Mesendoderm (in vitro differentiated cells): ENCODE measurements at regions not wholly inside any gene's neighbourhood (a gene's known extent, or its start where the extent isn't known, plus 50 kb on each side); places are given as distances from the start of the nearest gene placed in this dataset.

Experiments used
- DNase-seq: peaks from one replicate; pipeline ENCODE4 v3.0.0; 2013
- H2AK5ac ChIP-seq: 2 replicates; pipeline ENCODE4 v1.6.1; 2013; ENCODE audit warnings: low read length, inconsistent platforms
- H2BK120ac ChIP-seq: 2 replicates; pipeline ENCODE4 v1.6.1; 2013; ENCODE audit warnings: low read depth, mild to moderate bottlenecking, low read length, moderate library complexity, mixed read lengths
- H2BK15ac ChIP-seq: replicated peaks from 2 replicates; pipeline ENCODE4 v1.6.1; 2013; ENCODE audit warnings: low read depth, mild to moderate bottlenecking, moderate library complexity
- H2BK5ac ChIP-seq: 2 replicates; pipeline ENCODE4 v1.6.1; 2013; ENCODE audit warnings: low read length, inconsistent platforms
- H3K18ac ChIP-seq: 2 replicates; pipeline ENCODE4 v1.6.1; 2013; ENCODE audit warnings: mild to moderate bottlenecking, low read length, mixed read lengths
- H3K23ac ChIP-seq: one replicate; pipeline ENCODE4 v1.6.1; 2013; ENCODE audit warnings: low read length
- H3K27ac ChIP-seq: 2 replicates; pipeline ENCODE4 v1.5.1; 2013; ENCODE audit warnings: low read depth, mild to moderate bottlenecking, inconsistent platforms, low read length, moderate library complexity
- H3K27me3 ChIP-seq: 2 replicates; pipeline ENCODE4 v1.6.1; 2013; ENCODE audit warnings: low read length, control low read depth, mild to moderate bottlenecking, inconsistent platforms; ENCODE audit not compliant: insufficient read depth, poor library complexity
- H3K36me3 ChIP-seq: 2 replicates; pipeline ENCODE4 v1.6.1; 2013; ENCODE audit warnings: low read length, inconsistent platforms; ENCODE audit not compliant: control insufficient read depth, insufficient read depth
- H3K4ac ChIP-seq: one replicate; pipeline ENCODE4 v1.6.1; 2013; ENCODE audit warnings: low read depth, mild to moderate bottlenecking, low read length, moderate library complexity
- H3K4me1 ChIP-seq: 2 replicates; pipeline ENCODE4 v1.6.1; 2013; ENCODE audit warnings: low read depth, low read length, inconsistent platforms; ENCODE audit not compliant: control insufficient read depth
- H3K4me2 ChIP-seq: 2 replicates; pipeline ENCODE4 v1.6.1; 2013; ENCODE audit warnings: low read length
- H3K4me3 ChIP-seq: 2 replicates; pipeline ENCODE4 v1.5.1; 2013; ENCODE audit warnings: mild to moderate bottlenecking, low read length
- H3K56ac ChIP-seq: one replicate; pipeline ENCODE4 v1.6.1; 2013; ENCODE audit warnings: low read length
- H3K79me1 ChIP-seq: 2 replicates; pipeline ENCODE4 v1.6.1; 2013; ENCODE audit warnings: low read length, inconsistent platforms
- H3K79me2 ChIP-seq: 2 replicates; pipeline ENCODE4 v1.6.1; 2013; ENCODE audit warnings: mild to moderate bottlenecking, low read length; ENCODE audit not compliant: control insufficient read depth, insufficient read depth
- H3K9ac ChIP-seq: 2 replicates; pipeline ENCODE4 v1.6.1; 2013; ENCODE audit warnings: low read length, inconsistent platforms
- H4K5ac ChIP-seq: one replicate; pipeline ENCODE4 v1.6.1; 2013; ENCODE audit warnings: low read length
- H4K8ac ChIP-seq: one replicate; pipeline ENCODE4 v1.6.1; 2013; ENCODE audit warnings: low read depth, mild to moderate bottlenecking, control low read depth, low read length, moderate library complexity
- WGBS: extraction: QIAGEN DNeasy Blood & Tissue Kit; methylation state at CpG from one replicate; pipeline ENCODE4 v1.1.7; 2013; ENCODE audit warnings: low lambda C conversion rate, missing lambda C conversion rate; ENCODE audit not compliant: insufficient coverage; ENCODE audit errors: extremely low coverage; 5-methylcytosine and 5-hydroxymethylcytosine counted together

- Histone ChIP-seq H3K4me2 (no peak overlapping the region), H3K4me1 (peaks cover 12% of the 10 kb centered on the region), H3K23ac (no peak overlapping the region), H2BK120ac (no peak overlapping the region), H2BK5ac (no peak overlapping the region), H3K4me3 (no peak overlapping the region), H3K79me1 (no peaks in the 10 kb centered on the region), H3K27ac (no peak overlapping the region), H3K36me3 (no peaks in the 10 kb centered on the region), H3K4ac (no peak overlapping the region), H3K18ac (no peak overlapping the region), H2AK5ac (no peak overlapping the region), H4K8ac (no peak overlapping the region), H3K56ac (no peak overlapping the region), H3K9ac (no peak overlapping the region), H3K27me3 (no peaks in the 10 kb centered on the region), H3K79me2 (no peaks in the 10 kb centered on the region), H2BK15ac (no peak overlapping the region), H4K5ac (no peak overlapping the region)
- no CpG with 5 or more reads among the region's 11 CpGs for WGBS
- DNase-seq: peak; percentile 89
Observed at GRCh38 chr18:57087644-57088376, 59.1 kb upstream of the BOD1L2 start.

- no peaks in the 10 kb centered on the region for H3K79me2 ChIP-seq
- H2BK15ac ChIP-seq: no peak overlapping the region
- H3K4me1 ChIP-seq: peaks cover 12% of the 10 kb centered on the region
- H3K18ac ChIP-seq: no peak overlapping the region
- no peak overlapping the region for H3K9ac ChIP-seq
- DNase-seq: no peak
- no peak overlapping the region for H4K8ac ChIP-seq
- H3K27me3 ChIP-seq: no peaks in the 10 kb centered on the region
- no CpG with 5 or more reads among the region's 5 CpGs for WGBS
- no peak overlapping the region for H3K4me2 ChIP-seq
- H2BK5ac ChIP-seq: no peak overlapping the region
- no peak overlapping the region for H4K5ac ChIP-seq
- H3K4ac ChIP-seq: no peak overlapping the region
- no peak overlapping the region for H2AK5ac ChIP-seq
- no peak overlapping the region for H3K4me3 ChIP-seq
- no peak overlapping the region for H3K56ac ChIP-seq
- no peak overlapping the region for H2BK120ac ChIP-seq
- H3K27ac ChIP-seq: no peak overlapping the region
- H3K79me1 ChIP-seq: no peaks in the 10 kb centered on the region
- H3K23ac ChIP-seq: no peak overlapping the region
- H3K36me3 ChIP-seq: no peaks in the 10 kb centered on the region
Observed at GRCh38 chr18:57088883-57089282, 58.0 kb upstream of the BOD1L2 start.

- H3K4ac ChIP-seq: no peak overlapping the region
- H4K8ac ChIP-seq: no peak overlapping the region
- no peak overlapping the region for H2AK5ac ChIP-seq
- H3K4me3 ChIP-seq: no peak overlapping the region
- no CpG with 5 or more reads among the region's 6 CpGs for WGBS
- H2BK120ac ChIP-seq: no peak overlapping the region
- DNase-seq: no peak
- H3K9ac ChIP-seq: no peak overlapping the region
- no peak overlapping the region for H3K27ac ChIP-seq
- H3K27me3 ChIP-seq: no peaks in the 10 kb centered on the region
- no peak overlapping the region for H3K56ac ChIP-seq
- no peak overlapping the region for H4K5ac ChIP-seq
- no peak overlapping the region for H2BK15ac ChIP-seq
- H3K4me1 ChIP-seq: peaks cover 6% of the 10 kb centered on the region
- no peak overlapping the region for H3K23ac ChIP-seq
- no peaks in the 10 kb centered on the region for H3K79me1 ChIP-seq
- no peaks in the 10 kb centered on the region for H3K79me2 ChIP-seq
- no peaks in the 10 kb centered on the region for H3K36me3 ChIP-seq
- no peak overlapping the region for H3K4me2 ChIP-seq
- H3K18ac ChIP-seq: no peak overlapping the region
- H2BK5ac ChIP-seq: no peak overlapping the region
Observed at GRCh38 chr18:57089702-57090101, 57.2 kb upstream of the BOD1L2 start.

GRCh38 chr18:57091231-57091630 lies 55.7 kb upstream of the BOD1L2 start:
- H3K4me1 ChIP-seq: no peaks in the 10 kb centered on the region
- H3K27me3 ChIP-seq: no peaks in the 10 kb centered on the region
- H3K79me2 ChIP-seq: no peaks in the 10 kb centered on the region
- no peak overlapping the region for H3K4me2 ChIP-seq
- no peak overlapping the region for H2BK5ac ChIP-seq
- H3K4ac ChIP-seq: no peak overlapping the region
- no peak overlapping the region for H3K18ac ChIP-seq
- no peaks in the 10 kb centered on the region for H3K36me3 ChIP-seq
- H3K79me1 ChIP-seq: no peaks in the 10 kb centered on the region
- H2BK15ac ChIP-seq: no peak overlapping the region
- no peak overlapping the region for H3K56ac ChIP-seq
- no peak overlapping the region for H3K23ac ChIP-seq
- H2BK120ac ChIP-seq: no peak overlapping the region
- no peak overlapping the region for H3K4me3 ChIP-seq
- no peak overlapping the region for H2AK5ac ChIP-seq
- H3K27ac ChIP-seq: no peak overlapping the region
- no peak overlapping the region for H4K5ac ChIP-seq
- H3K9ac ChIP-seq: no peak overlapping the region
- no peak for DNase-seq
- H4K8ac ChIP-seq: no peak overlapping the region

GRCh38 chr18:57094175-57094574 lies 52.7 kb upstream of the BOD1L2 start:
- H3K4me2 ChIP-seq: no peak overlapping the region
- no peak overlapping the region for H2AK5ac ChIP-seq
- DNase-seq: no peak
- H2BK15ac ChIP-seq: no peak overlapping the region
- H3K4me1 ChIP-seq: no peaks in the 10 kb centered on the region
- no peaks in the 10 kb centered on the region for H3K27me3 ChIP-seq
- H2BK5ac ChIP-seq: no peak overlapping the region
- no peaks in the 10 kb centered on the region for H3K36me3 ChIP-seq
- H3K56ac ChIP-seq: no peak overlapping the region
- WGBS: no CpG with 5 or more reads among the region's 4 CpGs
- no peak overlapping the region for H3K9ac ChIP-seq
- no peaks in the 10 kb centered on the region for H3K79me2 ChIP-seq
- H2BK120ac ChIP-seq: no peak overlapping the region
- no peak overlapping the region for H3K4me3 ChIP-seq
- H3K23ac ChIP-seq: no peak overlapping the region
- no peak overlapping the region for H4K5ac ChIP-seq
- no peak overlapping the region for H4K8ac ChIP-seq
- H3K79me1 ChIP-seq: no peaks in the 10 kb centered on the region
- H3K18ac ChIP-seq: no peak overlapping the region
- no peak overlapping the region for H3K27ac ChIP-seq
- H3K4ac ChIP-seq: no peak overlapping the region

GRCh38 chr18:57095884-57096283 lies 51.0 kb upstream of the BOD1L2 start:
- Histone ChIP-seq H2BK120ac (no peak overlapping the region), H4K5ac (no peak overlapping the region), H3K79me2 (no peaks in the 10 kb centered on the region), H3K4me1 (no peaks in the 10 kb centered on the region), H3K4me2 (no peak overlapping the region), H3K23ac (no peak overlapping the region), H2BK15ac (no peak overlapping the region), H3K9ac (no peak overlapping the region), H4K8ac (no peak overlapping the region), H3K4ac (no peak overlapping the region), H3K36me3 (no peaks in the 10 kb centered on the region), H2BK5ac (no peak overlapping the region), H3K79me1 (no peaks in the 10 kb centered on the region), H2AK5ac (no peak overlapping the region), H3K18ac (no peak overlapping the region), H3K56ac (no peak overlapping the region), H3K4me3 (no peak overlapping the region), H3K27ac (no peak overlapping the region), H3K27me3 (no peaks in the 10 kb centered on the region)
- DNase-seq: no peak
- no CpG with 5 or more reads among the region's 4 CpGs for WGBS
